Muscle of leg (tissue), 3 donors: ENCODE measurements at regions not wholly inside any gene's neighbourhood (a gene's known extent, or its start where the extent isn't known, plus 50 kb on each side); places are given as distances from the start of the nearest gene placed in this dataset.
A peak's percentile ranks its signal among the peaks of the same experiment; 100 is the strongest.
"Not testable (repeated sequence)": the region's sequence is repeated elsewhere in the genome, so short reads cannot be mapped to it uniquely, and the experiment has no call there.

Experiments
- DNase-seq: peaks from one replicate; pipeline ENCODE4 v3.0.0; 2013
- H3K27ac ChIP-seq: one replicate; pipeline ENCODE4 v1.5.1; 2013; ENCODE audit warnings: mild to moderate bottlenecking, low read length, control low read depth
- H3K27me3 ChIP-seq: one replicate; pipeline ENCODE4 v1.6.1; 2013; ENCODE audit warnings: low read length; ENCODE audit not compliant: control insufficient read depth, insufficient read depth
- H3K36me3 ChIP-seq: one replicate; pipeline ENCODE4 v1.6.1; 2013; ENCODE audit warnings: low read length; ENCODE audit not compliant: control insufficient read depth, insufficient read depth
- H3K4me1 ChIP-seq: one replicate; pipeline ENCODE4 v1.6.1; 2013; ENCODE audit warnings: low read length; ENCODE audit not compliant: control insufficient read depth, insufficient read depth
- H3K4me3 ChIP-seq: one replicate; pipeline ENCODE4 v1.5.1; 2013; ENCODE audit warnings: low read length, control low read depth
- H3K9me3 ChIP-seq: replicated peaks from 2 replicates; pipeline ENCODE4 v1.6.1; 2013; ENCODE audit warnings: low read depth, low read length; ENCODE audit not compliant: control insufficient read depth
- WGBS: methylation state at CpG from one replicate; pipeline ENCODE4 v1.1.5; 2013; ENCODE audit warnings: missing lambda C conversion rate; ENCODE audit not compliant: insufficient coverage; 5-methylcytosine and 5-hydroxymethylcytosine counted together

- not testable (repeated sequence) for H3K9me3 ChIP-seq, DNase-seq, H3K36me3 ChIP-seq, H3K4me1 ChIP-seq, H3K27me3 ChIP-seq, H3K4me3 ChIP-seq, H3K27ac ChIP-seq
- WGBS = 88% methylated on average over 7 of the region's 17 CpGs
Measured at GRCh38 chr10:46775668-46776059, 135.6 kb upstream of the PTPN20 start.

DNA sequence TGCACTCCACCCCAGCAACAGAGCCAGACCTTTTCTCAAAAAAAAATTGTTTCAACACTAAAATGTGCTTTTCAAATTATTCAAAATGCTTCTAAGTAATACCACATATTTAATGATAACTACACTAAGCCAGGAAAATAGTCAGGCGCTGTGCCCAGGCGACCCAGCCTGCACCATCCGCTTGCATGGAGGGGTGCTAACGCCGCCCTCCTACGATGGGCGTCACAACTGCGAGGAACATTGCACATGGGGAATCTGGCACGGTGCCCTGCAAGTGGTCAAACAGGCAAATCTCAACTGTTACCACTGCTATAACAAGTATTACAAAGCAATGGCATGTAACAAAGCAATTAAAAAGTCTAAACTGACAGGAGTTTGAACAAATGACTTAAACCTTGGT is 131.7 kb upstream of the PTPN20 start:
- H3K4me3 ChIP-seq, H3K27me3 ChIP-seq, H3K27ac ChIP-seq, H3K4me1 ChIP-seq, H3K36me3 ChIP-seq, H3K9me3 ChIP-seq: not testable (repeated sequence)
- DNase-seq = peak; percentile 80
- WGBS = no CpG with 5 or more reads among the region's 9 CpGs

- WGBS = no CpG with 5 or more reads among the region's 1 CpG
- H3K4me3 ChIP-seq, H3K27me3 ChIP-seq, DNase-seq, H3K27ac ChIP-seq, H3K36me3 ChIP-seq, H3K9me3 ChIP-seq, H3K4me1 ChIP-seq: not testable (repeated sequence)
Measured at GRCh38 chr10:46780164-46780563, 131.1 kb upstream of the PTPN20 start.

DNA sequence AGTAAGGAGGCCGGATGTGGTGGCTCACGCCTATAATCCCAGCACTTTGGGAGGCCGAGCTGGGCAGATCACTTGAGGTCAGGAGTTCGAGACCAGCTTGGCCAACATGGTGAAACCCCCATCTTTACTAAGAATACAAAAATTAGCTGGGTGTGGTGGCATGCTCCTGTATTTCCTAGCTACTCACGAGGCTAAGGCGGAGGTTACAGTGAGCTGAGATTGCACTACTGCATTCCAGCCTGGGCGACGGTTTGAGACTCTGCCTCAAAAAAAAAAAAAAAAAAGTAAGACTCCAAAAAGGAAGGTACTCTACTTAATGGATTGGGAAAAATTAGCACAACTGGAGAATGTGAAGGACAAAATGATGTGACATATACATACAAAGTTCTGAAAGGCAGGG is 130.2 kb upstream of the PTPN20 start:
- H3K36me3 ChIP-seq, H3K9me3 ChIP-seq, H3K27ac ChIP-seq, DNase-seq, H3K4me1 ChIP-seq, H3K27me3 ChIP-seq, H3K4me3 ChIP-seq: not testable (repeated sequence)
- no CpG with 5 or more reads among the region's 8 CpGs for WGBS

GRCh38 chr10:46782001-46782874 is 129.0 kb upstream of the PTPN20 start:
- not testable (repeated sequence) for H3K27ac ChIP-seq, H3K4me3 ChIP-seq, H3K27me3 ChIP-seq, H3K4me1 ChIP-seq, H3K36me3 ChIP-seq, H3K9me3 ChIP-seq
- peak; percentile 16 for DNase-seq
- no CpG with 5 or more reads among the region's 4 CpGs for WGBS

DNA sequence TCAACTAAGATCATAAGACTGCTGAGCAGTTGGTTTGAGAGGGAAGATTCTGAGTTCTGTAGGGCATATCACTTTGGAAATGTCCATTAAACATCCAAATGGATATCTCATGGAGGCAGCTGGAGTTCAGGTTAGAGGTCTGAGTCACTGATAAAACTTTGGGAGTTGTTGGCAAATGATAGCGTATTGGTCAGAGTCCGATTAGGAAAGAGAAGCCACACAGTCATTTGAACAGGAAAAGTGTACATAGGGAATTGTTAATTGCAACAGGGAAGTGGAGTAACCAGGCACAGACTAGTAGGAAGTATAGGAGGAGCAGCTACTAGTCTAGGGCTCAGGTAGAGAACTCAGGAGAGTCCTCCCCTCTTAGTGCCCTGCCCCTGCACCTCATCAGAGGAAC is 126.6 kb upstream of the PTPN20 start:
- not testable (repeated sequence) for H3K27ac ChIP-seq, DNase-seq, H3K4me3 ChIP-seq, H3K4me1 ChIP-seq, H3K36me3 ChIP-seq, H3K27me3 ChIP-seq, H3K9me3 ChIP-seq
- WGBS = no CpG with 5 or more reads among the region's 2 CpGs

DNA sequence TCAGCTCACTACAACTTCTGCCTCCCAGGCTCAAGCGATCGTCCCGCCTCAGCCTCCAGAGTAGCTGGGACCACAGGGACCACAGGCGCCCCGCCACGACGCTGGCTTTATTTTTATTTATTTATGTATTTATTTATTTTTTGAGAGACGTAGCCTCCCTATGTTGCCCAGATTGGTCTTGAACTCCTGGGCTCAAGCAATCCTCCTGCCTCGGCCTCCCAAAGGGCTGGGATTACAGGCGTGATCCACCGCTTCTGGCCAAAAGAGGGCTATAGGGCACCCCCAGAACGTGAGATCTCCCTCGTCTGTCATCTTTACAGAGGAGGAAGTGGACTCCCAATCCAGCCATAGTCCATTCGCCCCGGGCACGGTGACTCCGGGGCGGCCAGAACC is 125.1 kb upstream of the PTPN20 start:
- H3K27me3 ChIP-seq, DNase-seq, H3K36me3 ChIP-seq, H3K27ac ChIP-seq, H3K9me3 ChIP-seq, H3K4me1 ChIP-seq: not testable (repeated sequence)
- peak overlapping the region; percentile 19 for H3K4me3 ChIP-seq
- WGBS = no CpG with 5 or more reads among the region's 18 CpGs

DNA sequence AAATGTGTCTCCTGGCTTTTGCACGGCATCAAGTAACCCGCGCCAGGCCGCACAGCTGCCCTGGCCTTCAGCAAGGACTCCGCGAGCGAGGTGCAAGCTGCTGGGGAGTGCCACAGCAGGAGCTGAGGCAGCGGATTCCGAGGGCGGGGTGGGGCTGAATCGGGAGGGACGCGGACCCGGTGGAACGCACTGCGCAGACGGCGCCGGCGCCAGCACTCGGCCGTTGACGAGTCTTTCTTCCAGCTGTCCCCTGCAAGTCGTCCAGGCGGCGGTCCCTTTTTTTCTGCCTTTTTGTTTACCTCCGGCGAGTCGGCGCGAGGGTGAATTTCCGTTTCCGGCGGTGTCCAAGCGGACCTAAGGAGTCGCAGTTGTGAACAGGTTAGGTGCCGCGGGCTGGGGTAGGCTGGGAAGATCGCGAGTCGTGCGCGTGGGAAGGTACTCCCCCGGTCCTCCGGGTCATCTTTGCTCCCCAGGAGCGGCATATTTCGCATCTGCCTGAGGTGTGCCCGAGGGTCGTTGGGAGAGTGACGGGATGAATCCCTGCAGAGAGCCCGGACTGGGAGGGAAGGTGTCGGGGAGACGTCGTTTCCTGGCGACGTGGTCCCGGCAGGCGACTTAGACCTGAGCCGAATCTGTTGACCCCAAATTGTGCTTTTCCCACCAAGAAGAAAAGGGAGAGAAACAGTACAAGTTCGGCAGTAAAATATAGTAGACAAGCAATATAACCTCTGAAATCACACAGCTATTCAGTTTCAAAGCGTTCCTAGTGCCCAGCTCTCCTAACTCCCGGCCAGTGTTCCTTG is 124.5 kb upstream of the PTPN20 start:
- H3K4me3 ChIP-seq = peak overlapping the region; percentile 72
- peak overlapping the region; percentile 84 for H3K27ac ChIP-seq
- not testable (repeated sequence) for H3K4me1 ChIP-seq, H3K27me3 ChIP-seq, H3K36me3 ChIP-seq, H3K9me3 ChIP-seq
- WGBS = 0% methylated on average over 4 of the region's 62 CpGs
- DNase-seq = peak; percentile 76

GRCh38 chr10:46787321-46787615 is 124.0 kb upstream of the PTPN20 start:
- H3K4me3 ChIP-seq = peak overlapping the region; percentile 72
- no peaks in the 10 kb centered on the region for H3K36me3 ChIP-seq
- H3K4me1 ChIP-seq = no peaks in the 10 kb centered on the region
- peak; percentile 70 for DNase-seq
- no CpG with 5 or more reads among the region's 6 CpGs for WGBS
- no peaks in the 10 kb centered on the region for H3K9me3 ChIP-seq
- peak overlapping the region; percentile 84 for H3K27ac ChIP-seq
- no peaks in the 10 kb centered on the region for H3K27me3 ChIP-seq

GRCh38 chr10:46792657-46793357 is 118.4 kb upstream of the PTPN20 start:
- WGBS = no CpG with 5 or more reads among the region's 6 CpGs
- not testable (repeated sequence) for H3K36me3 ChIP-seq, H3K4me3 ChIP-seq, H3K27me3 ChIP-seq, H3K9me3 ChIP-seq, H3K27ac ChIP-seq, DNase-seq, H3K4me1 ChIP-seq
